Ascending aorta (tissue), 2 donors: ENCODE measurements at regions not wholly inside any gene's neighbourhood (a gene's known extent, or its start where the extent isn't known, plus 50 kb on each side); places are given as distances from the start of the nearest gene placed in this dataset.

ENCODE experiments used
- DNase-seq, 2 donors: peaks; one replicate each; pipeline ENCODE4 v3.0.0-alpha.2; 2019; ENCODE audit warnings: low spot score in 2 of 2
- H3K27ac ChIP-seq, 2 donors: fragments of 200-600 bp; sonication (generic); one replicate each; pipeline ENCODE4 v1.5.1; 2016 to 2017; ENCODE audit warnings: mild to moderate bottlenecking in 1 of 2
- H3K27me3 ChIP-seq: fragments of 200-600 bp; sonication (generic); one replicate; pipeline ENCODE4 v1.5.1; 2017
- H3K36me3 ChIP-seq, 2 donors: fragments of 200-600 bp; sonication (generic); one replicate each; pipeline ENCODE4 v1.5.1; 2016
- H3K4me1 ChIP-seq, 2 donors: fragments of 200-600 bp; sonication (generic); one replicate each; pipeline ENCODE4 v1.5.1; 2016 to 2017; ENCODE audit warnings: mild to moderate bottlenecking in 1 of 2
- H3K4me3 ChIP-seq, 2 donors: fragments of 200-600 bp; sonication (generic); one replicate each; pipeline ENCODE4 v1.5.1; 2016 to 2017; ENCODE audit warnings: mild to moderate bottlenecking in 1 of 2
- H3K9me3 ChIP-seq, 2 donors: fragments of 200-600 bp; sonication (generic); one replicate each; pipeline ENCODE4 v1.5.1; 2016
- CTCF ChIP-seq, 3 experiments: fragments of 200-600 bp in 2 of 3; fragments of 450-650 bp in 1 of 3; sonication (generic) in 2 of 3; IDR thresholded peaks; one replicate each; pipeline ENCODE4 v1.5.1; 2016 to 2019; ENCODE audit warnings: antibody characterized with exemption in 3 of 3, mild to moderate bottlenecking in 1 of 3, moderate library complexity in 1 of 3
- intact Hi-C: fragments of 100-400 bp; cut with DNase I; formaldehyde crosslinking; loops from one replicate; pipeline ENCODE4 v1.15.1; 2023

GRCh38 chrX:42127563-42127962 lies 204.2 kb upstream of the CASK start:
- intact Hi-C loops, result no loop called here
- no peak overlapping the region for H3K4me3 ChIP-seq
- TF ChIP-seq CTCF (IDR thresholded peaks at IDR 0.05), result no peak
- no peak for DNase-seq
- no peaks in the 10 kb centered on the region for H3K4me1 ChIP-seq
- no peaks in the 10 kb centered on the region for H3K27me3 ChIP-seq
- no peak overlapping the region for H3K27ac ChIP-seq
- no peaks in the 10 kb centered on the region for H3K36me3 ChIP-seq
- no peaks in the 10 kb centered on the region for H3K9me3 ChIP-seq

GRCh38 chrX:42123369-42123768 lies 200.0 kb upstream of the CASK start:
- H3K4me3 ChIP-seq, result no peak overlapping the region
- H3K27ac ChIP-seq, result no peak overlapping the region
- no peaks in the 10 kb centered on the region for H3K9me3 ChIP-seq
- H3K27me3 ChIP-seq, result no peaks in the 10 kb centered on the region
- intact Hi-C loops, result no loop called here
- H3K4me1 ChIP-seq, result no peaks in the 10 kb centered on the region
- TF ChIP-seq CTCF (IDR thresholded peaks at IDR 0.05), result no peak
- no peak for DNase-seq
- H3K36me3 ChIP-seq, result no peaks in the 10 kb centered on the region

GRCh38 chrX:42119076-42119475 lies 195.7 kb upstream of the CASK start:
- Histone ChIP-seq H3K27ac (no peak overlapping the region), H3K4me1 (no peaks in the 10 kb centered on the region), H3K4me3 (no peak overlapping the region), H3K27me3 (no peaks in the 10 kb centered on the region), H3K9me3 (no peaks in the 10 kb centered on the region), H3K36me3 (no peaks in the 10 kb centered on the region)
- intact Hi-C loops, result no loop called here
- no peak for TF ChIP-seq CTCF (IDR thresholded peaks at IDR 0.05)
- no peak for DNase-seq

GRCh38 chrX:42117318-42117717 lies 194.0 kb upstream of the CASK start:
- intact Hi-C loops, result no loop called here
- H3K27me3 ChIP-seq, result no peaks in the 10 kb centered on the region
- no peak for TF ChIP-seq CTCF (IDR thresholded peaks at IDR 0.05)
- no peaks in the 10 kb centered on the region for H3K4me1 ChIP-seq
- H3K27ac ChIP-seq, result no peak overlapping the region
- H3K36me3 ChIP-seq, result no peaks in the 10 kb centered on the region
- no peak overlapping the region for H3K4me3 ChIP-seq
- DNase-seq, result no peak
- H3K9me3 ChIP-seq, result no peaks in the 10 kb centered on the region

- H3K9me3 ChIP-seq, result no peaks in the 10 kb centered on the region
- no peaks in the 10 kb centered on the region for H3K27me3 ChIP-seq
- no peak for DNase-seq
- intact Hi-C loops, result loop anchor here (10.0 kb wide), 1 partner anchor 185 kb away; the partner anchor contains the start of gene CASK
- H3K4me3 ChIP-seq, result no peak overlapping the region
- no peak overlapping the region for H3K27ac ChIP-seq
- no peaks in the 10 kb centered on the region for H3K36me3 ChIP-seq
- H3K4me1 ChIP-seq, result no peaks in the 10 kb centered on the region
- TF ChIP-seq CTCF (IDR thresholded peaks at IDR 0.05), result no peak
Observed at GRCh38 chrX:42109428-42109827, 186.1 kb upstream of the CASK start.
